CD4-positive, alpha-beta T cell treated with Interleukin-17A for 1 hour (primary cell): ENCODE measurements at regions not wholly inside any gene's neighbourhood (a gene's known extent, or its start where the extent isn't known, plus 50 kb on each side); places are given as distances from the start of the nearest gene placed in this dataset.
"Not testable (repeated sequence)": the region's sequence is repeated elsewhere in the genome, so short reads cannot be mapped to it uniquely, and the experiment has no call there.

Source experiments
- DNase-seq: peaks from one replicate; pipeline ENCODE4 v3.0.0-alpha.2; 2020

- DNase-seq = no peak
Observed at GRCh38 chr22:49356428-49356827, 471.2 kb downstream of the BRD1 start.

- DNase-seq = no peak
Observed at GRCh38 chr22:49355211-49355920, 472.3 kb downstream of the BRD1 start.

GRCh38 chr22:49354516-49355210 lies 473.0 kb downstream of the BRD1 start:
- DNase-seq = no peak

- no peak for DNase-seq
Observed at GRCh38 chr22:49353235-49353634, 474.4 kb downstream of the BRD1 start.

GRCh38 chr22:49352361-49353169 lies 475.1 kb downstream of the BRD1 start:
- DNase-seq = no peak

- DNase-seq = no peak
Observed at GRCh38 chr22:49351761-49352227, 475.9 kb downstream of the BRD1 start.

- DNase-seq = no peak
Observed at GRCh38 chr22:49350441-49351121, 477.1 kb downstream of the BRD1 start.

GRCh38 chr22:49349841-49350381 lies 477.8 kb downstream of the BRD1 start:
- no peak for DNase-seq

- no peak for DNase-seq
Observed at GRCh38 chr22:49349181-49349835, 478.4 kb downstream of the BRD1 start.

GRCh38 chr22:49348631-49349030 lies 479.0 kb downstream of the BRD1 start:
- DNase-seq = no peak

- no peak for DNase-seq
Observed at GRCh38 chr22:49347376-49347775, 480.3 kb downstream of the BRD1 start.

- DNase-seq = no peak
Observed at GRCh38 chr22:49345896-49346295, 481.8 kb downstream of the BRD1 start.

- no peak for DNase-seq
Observed at GRCh38 chr22:49344656-49345055, 483.0 kb downstream of the BRD1 start.

- DNase-seq = no peak
Observed at GRCh38 chr22:49344161-49344560, 483.5 kb downstream of the BRD1 start.

- no peak for DNase-seq
Observed at GRCh38 chr22:49340406-49340805, 487.3 kb downstream of the BRD1 start.

GRCh38 chr22:49336483-49336882 lies 491.2 kb downstream of the BRD1 start:
- DNase-seq = not testable (repeated sequence)

GRCh38 chr22:49334976-49335375 lies 492.7 kb downstream of the BRD1 start:
- DNase-seq = no peak

GRCh38 chr22:49334449-49334789 lies 493.3 kb downstream of the BRD1 start:
- no peak for DNase-seq

GRCh38 chr22:49333206-49333605 lies 494.5 kb downstream of the BRD1 start:
- no peak for DNase-seq

GRCh38 chr22:49332691-49333090 lies 495.0 kb downstream of the BRD1 start:
- DNase-seq = no peak

- no peak for DNase-seq
Observed at GRCh38 chr22:49331878-49332277, 495.8 kb downstream of the BRD1 start.

GRCh38 chr22:49331223-49331815 lies 496.4 kb downstream of the BRD1 start:
- DNase-seq = no peak
